ENCODE measurements at regions not wholly inside any gene's neighbourhood (a gene's known extent, or its start where the extent isn't known, plus 50 kb on each side); places are given as distances from the start of the nearest gene placed in this dataset.
"Not testable (repeated sequence)": the region's sequence is repeated elsewhere in the genome, so short reads cannot be mapped to it uniquely, and the experiment has no call there.

- H3K4me3 ChIP-seq (replicated peaks in 1 of 4; ENCODE audit: control extremely low read depth in 1 of 4, insufficient read depth in 1 of 4, low read depth in 3 of 4, low read length in 4 of 4); H2AFZ ChIP-seq (ENCODE audit: low read length); H3K9me3 ChIP-seq (ENCODE audit: control insufficient read depth, insufficient read depth, low read depth, low read length); H3K27me3 ChIP-seq (ENCODE audit: control insufficient read depth, insufficient read depth, low read length); H3K27ac ChIP-seq (ENCODE audit: insufficient read depth, low read length); H3K4me2 ChIP-seq (ENCODE audit: extremely low read depth, insufficient read depth, low read length); H3K4me1 ChIP-seq (ENCODE audit: control insufficient read depth, extremely low read depth, insufficient read depth, low read length); H3K9ac ChIP-seq (ENCODE audit: insufficient read depth, low read length); DNase-seq (ENCODE audit: low read depth in 2 of 2); H3K36me3 ChIP-seq (ENCODE audit: control insufficient read depth, insufficient read depth, low read length); H4K20me1 ChIP-seq (ENCODE audit: control insufficient read depth, extremely low read depth, insufficient read depth, low read length): not testable (repeated sequence)
- peaks cover 33% of the 10 kb centered on the region for H3K79me2 ChIP-seq (ENCODE audit: control insufficient read depth, insufficient read depth, low read length)
Observed at GRCh38 chr2:111424176-111424575, 303.5 kb downstream of the BCL2L11 start.

GRCh38 chr2:111424851-111425309 is 304.2 kb downstream of the BCL2L11 start:
- H3K4me2 ChIP-seq (ENCODE audit: extremely low read depth, insufficient read depth, low read length); H3K4me3 ChIP-seq (replicated peaks in 1 of 4; ENCODE audit: control extremely low read depth in 1 of 4, insufficient read depth in 1 of 4, low read depth in 3 of 4, low read length in 4 of 4); H3K4me1 ChIP-seq (ENCODE audit: control insufficient read depth, extremely low read depth, insufficient read depth, low read length); H3K9me3 ChIP-seq (ENCODE audit: control insufficient read depth, insufficient read depth, low read depth, low read length); DNase-seq (ENCODE audit: low read depth in 2 of 2); H4K20me1 ChIP-seq (ENCODE audit: control insufficient read depth, extremely low read depth, insufficient read depth, low read length); H3K9ac ChIP-seq (ENCODE audit: insufficient read depth, low read length); H3K36me3 ChIP-seq (ENCODE audit: control insufficient read depth, insufficient read depth, low read length); H2AFZ ChIP-seq (ENCODE audit: low read length); H3K27ac ChIP-seq (ENCODE audit: insufficient read depth, low read length); H3K27me3 ChIP-seq (ENCODE audit: control insufficient read depth, insufficient read depth, low read length): not testable (repeated sequence)
- peaks cover 35% of the 10 kb centered on the region for H3K79me2 ChIP-seq (ENCODE audit: control insufficient read depth, insufficient read depth, low read length)

DNA sequence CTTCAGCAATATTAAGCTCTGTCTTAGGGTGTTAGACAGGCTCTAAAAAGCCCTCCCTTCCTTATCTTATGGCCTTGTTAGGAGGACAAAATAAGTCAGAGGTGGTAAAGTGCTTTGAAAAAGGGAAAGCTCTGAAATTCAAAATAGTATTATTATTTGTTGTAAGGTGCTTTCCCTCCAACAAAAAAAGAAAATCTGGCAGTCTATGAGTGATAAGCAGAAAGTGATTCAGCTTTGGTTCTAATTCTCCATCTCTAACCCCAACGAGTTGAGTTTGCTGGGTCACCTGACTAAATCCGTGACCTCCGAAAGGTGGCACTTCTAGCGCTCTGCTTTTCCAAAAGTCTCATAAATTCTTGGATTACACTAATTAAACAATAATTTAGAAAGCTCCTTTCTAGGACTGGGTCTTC is 305.1 kb downstream of the BCL2L11 start:
- not testable (repeated sequence) for H3K36me3 ChIP-seq (ENCODE audit: control insufficient read depth, insufficient read depth, low read length); H4K20me1 ChIP-seq (ENCODE audit: control insufficient read depth, extremely low read depth, insufficient read depth, low read length); H3K4me3 ChIP-seq (replicated peaks in 1 of 4; ENCODE audit: control extremely low read depth in 1 of 4, insufficient read depth in 1 of 4, low read depth in 3 of 4, low read length in 4 of 4); H3K9ac ChIP-seq (ENCODE audit: insufficient read depth, low read length); DNase-seq (ENCODE audit: low read depth in 2 of 2); H3K4me1 ChIP-seq (ENCODE audit: control insufficient read depth, extremely low read depth, insufficient read depth, low read length); H3K27ac ChIP-seq (ENCODE audit: insufficient read depth, low read length); H3K4me2 ChIP-seq (ENCODE audit: extremely low read depth, insufficient read depth, low read length); H3K9me3 ChIP-seq (ENCODE audit: control insufficient read depth, insufficient read depth, low read depth, low read length); H3K27me3 ChIP-seq (ENCODE audit: control insufficient read depth, insufficient read depth, low read length); H2AFZ ChIP-seq (ENCODE audit: low read length)
- H3K79me2 ChIP-seq (ENCODE audit: control insufficient read depth, insufficient read depth, low read length): peaks cover 33% of the 10 kb centered on the region

- H3K9ac ChIP-seq (ENCODE audit: insufficient read depth, low read length); H3K9me3 ChIP-seq (ENCODE audit: control insufficient read depth, insufficient read depth, low read depth, low read length); H3K4me1 ChIP-seq (ENCODE audit: control insufficient read depth, extremely low read depth, insufficient read depth, low read length); H3K27ac ChIP-seq (ENCODE audit: insufficient read depth, low read length); H4K20me1 ChIP-seq (ENCODE audit: control insufficient read depth, extremely low read depth, insufficient read depth, low read length); H3K36me3 ChIP-seq (ENCODE audit: control insufficient read depth, insufficient read depth, low read length); H3K27me3 ChIP-seq (ENCODE audit: control insufficient read depth, insufficient read depth, low read length); H2AFZ ChIP-seq (ENCODE audit: low read length); DNase-seq (ENCODE audit: low read depth in 2 of 2); H3K4me2 ChIP-seq (ENCODE audit: extremely low read depth, insufficient read depth, low read length); H3K4me3 ChIP-seq (replicated peaks in 1 of 4; ENCODE audit: control extremely low read depth in 1 of 4, insufficient read depth in 1 of 4, low read depth in 3 of 4, low read length in 4 of 4): not testable (repeated sequence)
- H3K79me2 ChIP-seq (ENCODE audit: control insufficient read depth, insufficient read depth, low read length): peaks cover 33% of the 10 kb centered on the region
Observed at GRCh38 chr2:111427346-111427745, 306.6 kb downstream of the BCL2L11 start.

- H3K36me3 ChIP-seq (ENCODE audit: control insufficient read depth, insufficient read depth, low read length); H2AFZ ChIP-seq (ENCODE audit: low read length); H3K9me3 ChIP-seq (ENCODE audit: control insufficient read depth, insufficient read depth, low read depth, low read length); H3K9ac ChIP-seq (ENCODE audit: insufficient read depth, low read length); H4K20me1 ChIP-seq (ENCODE audit: control insufficient read depth, extremely low read depth, insufficient read depth, low read length); H3K4me3 ChIP-seq (replicated peaks in 1 of 4; ENCODE audit: control extremely low read depth in 1 of 4, insufficient read depth in 1 of 4, low read depth in 3 of 4, low read length in 4 of 4); DNase-seq (ENCODE audit: low read depth in 2 of 2); H3K27me3 ChIP-seq (ENCODE audit: control insufficient read depth, insufficient read depth, low read length); H3K27ac ChIP-seq (ENCODE audit: insufficient read depth, low read length); H3K4me1 ChIP-seq (ENCODE audit: control insufficient read depth, extremely low read depth, insufficient read depth, low read length); H3K4me2 ChIP-seq (ENCODE audit: extremely low read depth, insufficient read depth, low read length): not testable (repeated sequence)
- peaks cover 36% of the 10 kb centered on the region for H3K79me2 ChIP-seq (ENCODE audit: control insufficient read depth, insufficient read depth, low read length)
Observed at GRCh38 chr2:111428915-111429314, 308.2 kb downstream of the BCL2L11 start.

- H3K4me1 ChIP-seq (ENCODE audit: control insufficient read depth, extremely low read depth, insufficient read depth, low read length); H3K9ac ChIP-seq (ENCODE audit: insufficient read depth, low read length); H3K4me3 ChIP-seq (replicated peaks in 1 of 4; ENCODE audit: control extremely low read depth in 1 of 4, insufficient read depth in 1 of 4, low read depth in 3 of 4, low read length in 4 of 4); H4K20me1 ChIP-seq (ENCODE audit: control insufficient read depth, extremely low read depth, insufficient read depth, low read length); H2AFZ ChIP-seq (ENCODE audit: low read length); H3K27me3 ChIP-seq (ENCODE audit: control insufficient read depth, insufficient read depth, low read length); H3K36me3 ChIP-seq (ENCODE audit: control insufficient read depth, insufficient read depth, low read length); H3K4me2 ChIP-seq (ENCODE audit: extremely low read depth, insufficient read depth, low read length); DNase-seq (ENCODE audit: low read depth in 2 of 2); H3K9me3 ChIP-seq (ENCODE audit: control insufficient read depth, insufficient read depth, low read depth, low read length); H3K27ac ChIP-seq (ENCODE audit: insufficient read depth, low read length): not testable (repeated sequence)
- peaks cover 38% of the 10 kb centered on the region for H3K79me2 ChIP-seq (ENCODE audit: control insufficient read depth, insufficient read depth, low read length)
Observed at GRCh38 chr2:111429353-111429752, 308.6 kb downstream of the BCL2L11 start.

GRCh38 chr2:111430817-111431661 is 310.3 kb downstream of the BCL2L11 start:
- H3K4me1 ChIP-seq (ENCODE audit: control insufficient read depth, extremely low read depth, insufficient read depth, low read length); H3K27ac ChIP-seq (ENCODE audit: insufficient read depth, low read length); H3K36me3 ChIP-seq (ENCODE audit: control insufficient read depth, insufficient read depth, low read length); H2AFZ ChIP-seq (ENCODE audit: low read length); H3K27me3 ChIP-seq (ENCODE audit: control insufficient read depth, insufficient read depth, low read length); H3K4me3 ChIP-seq (replicated peaks in 1 of 4; ENCODE audit: control extremely low read depth in 1 of 4, insufficient read depth in 1 of 4, low read depth in 3 of 4, low read length in 4 of 4); H3K4me2 ChIP-seq (ENCODE audit: extremely low read depth, insufficient read depth, low read length); H3K9me3 ChIP-seq (ENCODE audit: control insufficient read depth, insufficient read depth, low read depth, low read length); H4K20me1 ChIP-seq (ENCODE audit: control insufficient read depth, extremely low read depth, insufficient read depth, low read length); H3K9ac ChIP-seq (ENCODE audit: insufficient read depth, low read length): not testable (repeated sequence)
- H3K79me2 ChIP-seq (ENCODE audit: control insufficient read depth, insufficient read depth, low read length): peaks cover 45% of the 10 kb centered on the region
- DNase-seq (ENCODE audit: low read depth in 2 of 2): peak in 1 of 2 donors; percentile 62
